KOPT-K1 (cell line): ENCODE measurements at regions not wholly inside any gene's neighbourhood (a gene's known extent, or its start where the extent isn't known, plus 50 kb on each side); places are given as distances from the start of the nearest gene placed in this dataset.
"Not testable (repeated sequence)": the region's sequence is repeated elsewhere in the genome, so short reads cannot be mapped to it uniquely, and the experiment has no call there.

ENCODE experiments used
- H3K27ac ChIP-seq: fragments of 200-600 bp; sonication (generic); 2 replicates; pipeline ENCODE4 v1.5.1; 2016; ENCODE audit warnings: antibody characterized with exemption, mild to moderate bottlenecking, low read depth, low read length; ENCODE audit not compliant: poor library complexity, severe bottlenecking
- H3K36me3 ChIP-seq: fragments of 200-600 bp; sonication (generic); 2 replicates; pipeline ENCODE4 v1.5.1; 2017; ENCODE audit warnings: antibody characterized with exemption, mild to moderate bottlenecking, low read length, moderate library complexity; ENCODE audit not compliant: insufficient read depth
- H3K9me3 ChIP-seq: fragments of 200-600 bp; sonication (generic); 2 replicates; pipeline ENCODE4 v1.5.1; 2017; ENCODE audit warnings: antibody characterized with exemption, low read length, mild to moderate bottlenecking; ENCODE audit not compliant: insufficient read depth, poor library complexity, severe bottlenecking

DNA sequence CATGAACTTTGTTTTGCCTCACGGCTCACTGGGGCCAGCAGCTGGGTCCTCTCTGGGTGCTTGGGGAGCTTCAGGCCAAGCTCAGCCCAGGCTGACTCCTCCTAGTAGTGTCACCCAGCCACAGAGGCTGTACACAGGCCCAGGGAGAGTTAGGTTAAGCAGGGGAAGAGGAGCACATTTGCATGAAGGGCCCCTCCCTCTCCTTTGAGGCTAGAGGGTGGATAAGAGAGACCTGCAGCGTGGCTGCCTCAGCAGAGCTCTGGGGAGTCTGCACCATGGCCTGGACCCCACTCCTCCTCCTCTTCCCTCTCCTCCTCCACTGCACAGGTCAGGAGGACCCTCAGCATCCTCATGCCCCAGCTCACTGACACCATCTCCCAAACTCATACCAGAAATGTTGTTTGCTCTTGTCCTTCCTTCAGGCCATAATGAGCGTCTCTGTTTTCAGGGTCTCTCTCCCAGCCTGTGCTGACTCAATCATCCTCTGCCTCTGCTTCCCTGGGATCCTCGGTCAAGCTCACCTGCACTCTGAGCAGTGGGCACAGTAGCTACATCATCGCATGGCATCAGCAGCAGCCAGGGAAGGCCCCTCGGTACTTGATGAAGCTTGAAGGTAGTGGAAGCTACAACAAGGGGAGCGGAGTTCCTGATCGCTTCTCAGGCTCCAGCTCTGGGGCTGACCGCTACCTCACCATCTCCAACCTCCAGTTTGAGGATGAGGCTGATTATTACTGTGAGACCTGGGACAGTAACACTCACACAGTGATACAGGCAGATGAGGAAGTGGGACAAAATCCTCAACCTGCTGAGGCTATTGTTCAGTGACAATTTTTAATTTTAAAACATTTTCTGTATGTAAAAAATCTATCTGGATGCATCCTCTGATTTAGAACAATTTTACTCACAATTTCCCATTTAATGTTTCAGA lies 82.4 kb upstream of the VPREB1 start:
- Histone ChIP-seq H3K9me3 (no peaks in the 10 kb centered on the region), H3K27ac (no peak overlapping the region)

DNA sequence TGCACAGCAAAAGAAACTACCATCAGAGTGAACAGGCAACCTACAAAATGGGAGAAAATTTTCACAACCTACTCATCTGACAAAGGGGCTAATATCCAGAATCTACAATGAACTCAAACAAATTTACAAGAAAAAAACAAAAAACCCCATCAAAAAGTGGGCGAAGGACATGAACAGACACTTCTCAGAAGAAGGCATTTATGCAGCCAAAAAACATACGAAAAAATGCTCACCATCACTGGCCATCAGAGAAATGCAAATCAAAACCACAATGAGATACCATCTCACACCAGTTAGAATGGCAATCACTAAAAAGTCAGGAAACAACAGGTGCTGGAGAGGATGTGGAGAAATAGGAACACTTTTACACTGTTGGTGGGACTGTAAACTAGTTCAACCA lies 83.8 kb upstream of the VPREB1 start:
- not testable (repeated sequence) for H3K36me3 ChIP-seq, H3K27ac ChIP-seq, H3K9me3 ChIP-seq

More for the DNA sequence above, 82.4 kb upstream of the VPREB1 start:
- H3K36me3 ChIP-seq = no peaks in the 10 kb centered on the region

DNA sequence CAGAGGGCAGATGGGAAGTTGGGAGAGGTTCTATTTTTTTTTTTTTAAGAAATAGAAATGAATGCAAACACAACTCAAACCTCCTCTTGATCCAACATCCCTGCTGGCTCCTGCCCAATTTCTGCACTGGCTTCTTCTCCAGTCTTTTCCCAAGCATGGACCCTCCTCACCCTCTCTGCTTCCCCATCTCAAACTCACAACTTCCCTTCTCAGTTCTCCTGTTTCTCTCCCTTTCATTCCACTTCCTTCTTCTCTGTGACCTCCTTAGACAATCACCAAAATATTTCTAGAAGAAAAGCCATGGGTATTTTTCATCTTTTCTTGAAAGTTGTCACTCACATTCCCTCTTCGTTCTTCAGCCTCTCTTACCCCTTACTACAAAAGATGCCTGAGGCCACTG lies 85.2 kb upstream of the VPREB1 start:
- Histone ChIP-seq H3K36me3 (no peaks in the 10 kb centered on the region), H3K9me3 (no peaks in the 10 kb centered on the region), H3K27ac (no peak overlapping the region)

DNA sequence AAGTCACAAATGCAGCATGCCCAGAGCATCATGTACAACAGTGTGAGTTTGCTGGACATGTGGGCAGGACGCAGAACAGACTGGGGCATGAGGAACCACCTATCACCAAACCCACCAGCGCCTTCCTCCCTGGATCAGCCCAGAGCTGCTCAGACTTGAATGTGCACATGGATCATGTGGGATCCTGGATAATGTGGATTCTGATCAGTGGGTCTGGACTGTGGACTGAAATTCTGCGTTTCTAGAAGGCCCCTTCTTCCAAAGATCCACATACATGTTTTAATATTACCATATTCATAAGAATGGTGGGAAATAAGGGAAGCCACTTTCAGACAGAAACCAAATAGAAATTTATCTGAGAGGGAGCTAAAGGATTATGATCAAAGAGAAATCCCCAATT lies 85.6 kb upstream of the VPREB1 start:
- no peaks in the 10 kb centered on the region for H3K36me3 ChIP-seq
- H3K9me3 ChIP-seq = no peaks in the 10 kb centered on the region
- H3K27ac ChIP-seq = no peak overlapping the region

DNA sequence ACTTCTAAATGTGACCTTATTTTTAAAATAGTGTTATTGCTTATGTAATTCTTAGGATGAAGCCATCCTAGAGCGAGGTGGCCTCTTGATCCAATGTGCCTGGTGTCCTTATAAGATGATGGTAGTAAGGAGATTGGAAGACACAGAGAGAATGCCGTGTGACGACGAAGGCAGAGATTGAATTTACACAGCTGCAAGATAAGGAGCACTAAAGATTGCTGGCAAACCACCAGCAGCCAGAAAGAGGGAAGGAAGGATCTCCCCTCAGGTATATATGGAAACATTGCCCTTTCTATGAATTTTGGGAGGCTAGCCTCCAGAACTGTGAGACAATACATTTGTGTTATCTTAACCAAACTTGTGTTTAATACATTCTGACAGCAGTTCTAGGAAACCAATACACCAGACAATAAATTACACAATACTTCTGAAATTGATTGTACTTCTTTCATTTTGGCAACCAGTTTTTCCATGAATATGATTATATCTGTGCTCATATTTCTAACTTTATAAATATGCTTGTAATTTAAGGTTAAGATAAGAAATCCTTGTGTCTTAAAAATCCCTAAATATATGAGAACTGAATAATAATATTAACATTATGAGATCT lies 86.3 kb upstream of the VPREB1 start:
- Histone ChIP-seq H3K27ac (no peak overlapping the region), H3K36me3 (no peaks in the 10 kb centered on the region), H3K9me3 (no peaks in the 10 kb centered on the region)

DNA sequence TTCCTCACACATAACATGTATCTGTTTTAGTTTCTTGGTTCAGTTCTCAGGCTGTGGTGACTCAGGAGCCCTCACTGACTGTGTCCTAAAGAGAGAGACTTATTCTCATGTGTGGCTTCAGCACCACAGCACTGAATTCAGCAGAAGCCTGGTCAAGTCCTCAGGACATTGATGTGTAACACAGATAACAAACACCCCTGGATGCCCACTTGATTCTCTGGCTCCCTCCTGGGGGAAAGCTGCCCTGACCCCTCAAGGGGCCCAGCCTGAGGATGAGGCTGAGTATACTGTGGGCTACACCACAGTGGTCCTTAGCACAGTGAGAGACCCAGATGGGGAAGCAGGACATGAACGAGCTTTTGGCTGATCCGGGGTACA lies 87.2 kb upstream of the VPREB1 start:
- H3K36me3 ChIP-seq = no peaks in the 10 kb centered on the region
- no peaks in the 10 kb centered on the region for H3K9me3 ChIP-seq
- H3K27ac ChIP-seq = peak overlapping the region; percentile 14

DNA sequence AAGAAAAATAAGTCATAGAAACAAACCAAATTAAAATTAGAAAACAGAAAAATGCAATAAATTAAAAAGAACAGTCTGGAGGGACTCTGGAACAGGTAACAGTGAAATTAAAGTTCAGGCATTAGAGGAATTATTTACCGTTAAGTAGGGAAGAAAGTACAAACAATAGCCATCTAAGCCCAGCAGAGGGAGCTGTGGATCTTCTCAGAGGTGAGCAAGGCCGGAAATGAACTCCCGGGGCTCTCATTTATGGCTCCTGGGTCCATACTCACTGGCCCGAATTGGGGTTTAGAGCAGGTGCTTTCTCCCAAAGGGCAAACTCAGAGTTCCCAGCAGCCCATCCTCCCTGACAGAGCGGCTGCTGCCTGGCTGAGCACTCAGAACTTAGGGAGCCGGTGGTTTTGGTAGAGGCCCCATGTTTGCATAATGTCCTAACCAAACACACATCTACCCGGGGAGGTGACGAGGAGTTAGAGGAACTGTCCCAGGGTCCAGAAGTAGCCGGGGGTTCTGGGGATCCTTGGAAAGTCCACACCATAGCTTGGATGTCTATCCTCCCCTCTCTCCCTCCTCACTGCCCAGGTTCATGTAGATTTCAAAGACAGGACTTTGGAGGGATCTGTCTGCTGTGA lies 87.8 kb upstream of the VPREB1 start:
- H3K9me3 ChIP-seq = no peaks in the 10 kb centered on the region
- peak overlapping the region; percentile 14 for H3K27ac ChIP-seq
- no peaks in the 10 kb centered on the region for H3K36me3 ChIP-seq

DNA sequence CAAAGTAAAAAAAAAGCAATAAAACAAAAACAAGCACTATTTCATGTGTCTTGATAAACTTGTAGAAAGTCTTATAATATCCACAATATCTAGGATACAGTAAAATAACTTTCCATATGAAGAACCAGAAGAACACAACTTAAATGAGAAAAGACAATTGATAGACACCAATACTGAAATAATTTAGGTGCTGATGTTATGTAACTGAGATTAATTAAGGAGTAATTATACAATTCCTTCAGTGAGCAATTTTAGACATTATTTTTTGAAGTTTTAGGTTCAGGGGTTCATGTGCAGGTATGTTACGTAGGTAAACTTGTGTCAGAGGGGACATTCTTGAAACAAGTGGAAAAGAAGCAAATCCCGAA lies 88.3 kb upstream of the VPREB1 start:
- Histone ChIP-seq H3K27ac (no peak overlapping the region), H3K36me3 (no peaks in the 10 kb centered on the region), H3K9me3 (no peaks in the 10 kb centered on the region)

DNA sequence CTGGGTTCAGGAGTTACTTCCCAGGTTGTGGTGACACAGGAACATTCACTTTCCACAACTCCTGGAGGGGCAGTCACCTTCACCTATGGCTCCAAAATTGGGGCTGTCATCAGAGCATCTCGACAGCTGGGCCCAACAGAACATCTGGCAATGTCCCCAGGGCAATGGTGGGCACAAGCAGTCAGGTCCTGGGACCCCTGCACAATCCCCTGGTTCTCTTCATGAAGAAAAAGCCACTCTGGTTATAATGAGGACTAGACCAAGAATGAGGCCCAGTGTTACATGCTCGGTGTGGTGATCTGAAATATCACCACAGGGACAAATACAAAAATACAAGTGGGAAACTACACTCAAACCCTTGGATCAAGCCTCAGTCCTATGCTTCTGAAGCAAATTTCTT lies 89.0 kb upstream of the VPREB1 start:
- H3K36me3 ChIP-seq = no peaks in the 10 kb centered on the region
- no peaks in the 10 kb centered on the region for H3K9me3 ChIP-seq
- H3K27ac ChIP-seq = no peak overlapping the region

DNA sequence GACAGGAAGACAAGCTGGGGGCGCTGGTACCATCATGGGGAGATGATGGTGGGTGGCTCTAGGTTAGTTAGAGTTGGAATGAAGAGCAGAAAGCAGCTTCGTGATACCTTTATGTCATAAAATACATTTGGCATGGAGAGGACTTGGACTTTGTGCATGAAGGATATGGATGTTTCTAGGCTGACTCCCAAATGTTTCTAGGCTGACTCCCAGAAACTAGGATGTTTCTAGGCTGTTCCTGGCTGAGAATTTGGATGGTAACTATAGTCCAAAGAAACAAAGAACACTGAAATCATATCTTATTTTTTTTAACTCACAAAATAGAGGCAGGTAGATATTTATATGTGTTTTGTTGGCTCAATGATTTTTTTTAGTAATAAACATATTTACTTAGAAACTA lies 89.4 kb upstream of the VPREB1 start:
- no peak overlapping the region for H3K27ac ChIP-seq
- no peaks in the 10 kb centered on the region for H3K9me3 ChIP-seq
- no peaks in the 10 kb centered on the region for H3K36me3 ChIP-seq

DNA sequence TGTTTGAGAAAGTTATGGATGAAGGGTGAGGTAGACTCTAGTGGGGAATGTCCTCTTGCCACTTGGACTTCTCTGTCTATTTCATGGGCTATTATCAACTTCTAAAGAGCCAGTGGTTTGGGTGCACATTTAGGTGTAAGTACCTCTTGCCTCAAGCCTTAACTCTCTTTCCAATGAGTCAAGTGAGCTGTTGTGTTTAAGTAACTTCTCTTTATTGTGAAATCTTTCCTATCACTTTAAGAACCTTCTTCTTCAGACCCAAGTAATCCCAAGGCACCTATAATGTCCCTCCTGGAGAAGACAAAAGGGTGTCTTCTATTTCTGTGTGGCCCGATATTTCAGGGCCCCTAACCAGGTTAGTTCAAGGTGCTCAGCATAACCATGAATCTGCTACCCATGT lies 90.5 kb upstream of the VPREB1 start:
- Histone ChIP-seq H3K9me3 (no peaks in the 10 kb centered on the region), H3K27ac (no peak overlapping the region), H3K36me3 (no peaks in the 10 kb centered on the region)

DNA sequence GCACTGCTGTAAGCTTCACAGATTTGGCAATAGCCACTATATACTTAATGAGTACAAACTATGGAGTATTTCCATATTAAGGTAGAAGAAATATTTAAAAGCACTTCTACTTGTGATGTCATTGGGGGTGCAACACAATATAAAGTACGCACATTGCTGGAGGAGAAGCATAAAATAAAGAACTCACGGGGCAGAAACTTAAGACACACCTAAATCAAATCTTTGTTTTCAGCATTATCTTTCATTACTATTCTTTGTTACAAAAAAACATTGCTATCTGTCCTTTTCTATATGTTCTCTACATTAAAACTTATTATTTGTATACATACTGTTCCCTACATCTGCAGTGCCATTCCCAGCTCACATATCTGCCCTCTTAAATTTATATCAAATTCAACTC lies 93.3 kb upstream of the VPREB1 start:
- H3K36me3 ChIP-seq = no peaks in the 10 kb centered on the region
- no peaks in the 10 kb centered on the region for H3K9me3 ChIP-seq
- H3K27ac ChIP-seq = no peak overlapping the region

DNA sequence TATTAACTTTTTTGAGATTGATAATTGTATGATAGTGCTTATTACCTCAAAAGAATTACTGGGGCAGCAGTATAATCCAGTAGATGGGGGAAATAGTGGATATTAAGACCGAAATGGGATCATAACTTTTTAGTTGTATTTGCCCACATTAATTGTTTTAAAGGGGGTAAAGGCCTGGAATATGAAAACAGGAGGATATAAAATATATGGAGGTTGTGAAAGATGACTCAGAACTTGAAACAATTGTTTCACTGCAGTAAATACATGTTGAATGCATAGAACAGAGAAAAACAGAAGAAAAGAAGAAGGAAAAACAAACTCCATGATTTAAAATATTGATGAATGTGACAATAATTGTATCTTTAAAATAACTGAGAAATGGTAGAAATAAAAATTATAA lies 94.1 kb upstream of the VPREB1 start:
- Histone ChIP-seq H3K27ac (no peak overlapping the region), H3K9me3 (no peaks in the 10 kb centered on the region), H3K36me3 (no peaks in the 10 kb centered on the region)

DNA sequence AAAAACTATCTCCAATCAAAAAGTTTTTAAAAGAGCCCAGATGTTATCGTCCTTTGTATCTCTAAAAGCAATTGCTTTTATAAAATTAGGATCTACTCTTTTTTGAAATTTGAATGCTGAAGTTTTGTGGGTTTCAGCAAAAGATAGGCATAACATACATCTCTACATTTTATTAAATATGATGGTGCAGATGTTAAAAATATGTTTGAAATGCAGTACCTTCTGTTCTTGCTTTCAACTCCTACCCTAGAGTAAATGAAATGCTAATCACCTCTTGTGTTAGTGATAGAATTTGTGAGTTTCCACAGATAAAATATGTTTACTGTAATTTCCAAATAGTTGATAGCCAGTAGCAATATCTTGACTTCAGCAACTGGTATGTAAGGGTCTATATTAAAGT lies 95.7 kb upstream of the VPREB1 start:
- H3K27ac ChIP-seq = no peak overlapping the region
- no peaks in the 10 kb centered on the region for H3K36me3 ChIP-seq
- H3K9me3 ChIP-seq = no peaks in the 10 kb centered on the region

DNA sequence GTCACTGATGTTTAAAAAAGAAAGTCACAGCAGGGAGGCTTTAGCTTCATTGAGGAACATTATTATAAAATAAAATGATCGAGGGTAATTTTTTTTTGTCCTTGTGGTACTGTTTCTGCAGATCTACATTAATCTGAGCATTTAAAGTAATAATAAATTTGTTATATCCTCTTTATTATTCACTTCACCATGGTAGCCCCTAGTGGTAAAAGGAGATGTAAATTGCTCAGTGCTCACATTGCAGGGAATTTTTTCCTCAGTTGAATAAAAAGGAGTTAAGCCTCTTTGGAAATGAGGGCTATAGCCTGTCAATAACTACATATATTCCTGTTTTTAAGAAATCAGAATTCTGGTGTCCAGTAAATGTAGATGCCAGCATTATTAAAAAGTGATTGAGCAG lies 99.7 kb upstream of the VPREB1 start:
- H3K36me3 ChIP-seq = no peaks in the 10 kb centered on the region
- H3K9me3 ChIP-seq = no peaks in the 10 kb centered on the region
- no peak overlapping the region for H3K27ac ChIP-seq

DNA sequence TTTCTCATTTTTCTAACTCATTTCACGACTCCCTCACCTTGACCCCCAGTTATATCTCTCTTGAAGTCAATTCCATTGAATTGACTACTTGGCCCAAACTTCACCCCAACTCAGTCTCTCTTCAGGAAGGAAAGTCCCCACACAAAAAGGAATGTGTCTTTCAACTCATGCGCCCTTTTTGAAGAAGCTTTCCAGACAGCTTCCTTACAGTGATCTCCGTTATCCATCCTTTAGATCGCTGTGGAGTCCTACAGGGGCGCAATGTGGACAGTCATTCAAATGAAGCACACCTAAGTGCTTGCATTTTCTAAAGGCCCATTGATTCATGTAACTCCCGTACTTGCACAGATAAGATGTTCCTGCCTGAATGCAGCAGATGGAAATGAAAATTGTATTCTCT lies 101.1 kb upstream of the VPREB1 start:
- no peak overlapping the region for H3K27ac ChIP-seq
- H3K9me3 ChIP-seq = no peaks in the 10 kb centered on the region
- H3K36me3 ChIP-seq = no peaks in the 10 kb centered on the region
